Adipose tissue (tissue), 3 donors: ENCODE measurements at regions not wholly inside any gene's neighbourhood (a gene's known extent, or its start where the extent isn't known, plus 50 kb on each side); places are given as distances from the start of the nearest gene placed in this dataset.

Experiments
- H3K27ac ChIP-seq: one replicate; pipeline ENCODE4 v1.5.1; 2013; ENCODE audit warnings: low read depth, low read length
- WGBS, 3 donors: extraction: QIAGEN DNeasy Blood & Tissue Kit; methylation state at CpG; one replicate each; pipeline ENCODE4 v1.1.7; 2013; 5-methylcytosine and 5-hydroxymethylcytosine counted together
- donor health status: healthy with polysubstance abuse.
- donor health status: Bipolar disorder and iron deficiency.
- donor health status: healthy.

GRCh38 chr1:209370241-209370995 lies 213.1 kb upstream of the CAMK1G start:
- 66 to 94% (median 93%) methylated on average over 6 of the region's 6 CpGs for WGBS, 3 donors
- H3K27ac ChIP-seq, result no peak overlapping the region

DNA sequence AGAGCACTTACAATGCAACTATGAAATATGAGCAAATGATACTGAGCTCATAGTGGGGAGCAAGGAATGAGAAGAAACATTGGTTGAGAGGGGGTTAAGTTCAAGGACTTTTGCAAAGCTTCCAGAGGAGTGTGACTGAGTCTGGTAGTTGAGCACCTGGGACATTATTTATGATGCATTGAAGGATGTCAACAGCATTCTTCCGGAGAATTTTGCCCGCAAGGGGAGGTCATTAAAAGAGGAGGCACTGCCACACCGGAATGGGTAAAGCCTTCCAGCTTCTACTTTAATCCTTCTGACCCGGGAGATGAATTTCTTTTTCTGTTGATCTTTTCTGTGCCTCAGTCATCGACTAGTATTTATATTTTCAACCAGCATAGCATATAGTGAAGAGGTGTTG lies 208.4 kb upstream of the CAMK1G start:
- no peak overlapping the region for H3K27ac ChIP-seq
- 63 to 88% (median 78%) methylated on average over 5 of the region's 5 CpGs for WGBS, 3 donors

GRCh38 chr1:209375671-209376365 lies 207.7 kb upstream of the CAMK1G start:
- H3K27ac ChIP-seq, result no peak overlapping the region
- 65 to 80% (median 79%) methylated on average over 2 of the region's 2 CpGs for WGBS, 3 donors

GRCh38 chr1:209376774-209377173 lies 206.7 kb upstream of the CAMK1G start:
- H3K27ac ChIP-seq, result no peak overlapping the region

DNA sequence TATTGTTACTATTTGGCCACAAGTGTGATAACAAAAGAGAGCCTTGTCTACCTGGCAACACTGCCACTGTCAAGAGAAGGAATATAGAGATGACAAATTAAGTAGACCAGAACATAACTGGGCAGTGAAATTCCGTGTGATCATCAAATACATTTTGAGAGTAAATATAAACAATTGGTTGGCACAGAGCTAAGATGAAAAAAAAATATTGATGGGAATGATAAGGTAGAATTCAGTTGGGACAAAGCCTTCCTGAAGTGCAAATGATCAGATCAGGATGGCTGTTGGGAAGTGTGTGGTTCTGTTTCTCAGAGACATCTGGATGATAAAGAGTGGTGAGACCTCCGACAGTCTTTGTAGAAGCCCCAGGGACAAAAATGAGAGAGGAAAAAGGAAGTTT lies 205.5 kb upstream of the CAMK1G start:
- 49 to 65% (median 49%) methylated on average over 2 of the region's 2 CpGs for WGBS, 3 donors
- no peak overlapping the region for H3K27ac ChIP-seq

DNA sequence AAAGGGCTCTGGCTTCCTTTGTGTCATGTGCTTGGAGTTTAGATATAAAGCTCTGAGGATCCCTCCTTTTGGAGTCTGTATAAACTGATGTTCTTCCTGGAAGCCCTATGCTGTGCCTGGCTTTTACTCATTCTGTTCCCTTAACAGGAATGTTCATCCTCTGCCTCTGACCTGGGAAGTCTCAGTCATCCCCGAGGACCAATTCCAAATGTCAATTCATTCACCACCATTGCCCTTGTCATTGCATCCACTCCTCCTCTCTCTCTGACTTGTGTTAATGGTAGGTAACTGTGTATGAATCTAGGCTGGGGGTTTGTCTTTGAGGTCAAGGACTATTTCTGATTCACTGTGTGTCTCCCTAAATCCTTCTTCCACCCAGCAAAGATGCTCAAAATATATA lies 204.2 kb upstream of the CAMK1G start:
- H3K27ac ChIP-seq, result no peak overlapping the region
- 67 to 81% (median 81%) methylated on average over 1 of the region's 1 CpG for WGBS, 3 donors

- no peak overlapping the region for H3K27ac ChIP-seq
- 75 to 90% (median 87%) methylated on average over 1 of the region's 1 CpG for WGBS, 3 donors
Measured at GRCh38 chr1:209380420-209380819, 203.1 kb upstream of the CAMK1G start.

DNA sequence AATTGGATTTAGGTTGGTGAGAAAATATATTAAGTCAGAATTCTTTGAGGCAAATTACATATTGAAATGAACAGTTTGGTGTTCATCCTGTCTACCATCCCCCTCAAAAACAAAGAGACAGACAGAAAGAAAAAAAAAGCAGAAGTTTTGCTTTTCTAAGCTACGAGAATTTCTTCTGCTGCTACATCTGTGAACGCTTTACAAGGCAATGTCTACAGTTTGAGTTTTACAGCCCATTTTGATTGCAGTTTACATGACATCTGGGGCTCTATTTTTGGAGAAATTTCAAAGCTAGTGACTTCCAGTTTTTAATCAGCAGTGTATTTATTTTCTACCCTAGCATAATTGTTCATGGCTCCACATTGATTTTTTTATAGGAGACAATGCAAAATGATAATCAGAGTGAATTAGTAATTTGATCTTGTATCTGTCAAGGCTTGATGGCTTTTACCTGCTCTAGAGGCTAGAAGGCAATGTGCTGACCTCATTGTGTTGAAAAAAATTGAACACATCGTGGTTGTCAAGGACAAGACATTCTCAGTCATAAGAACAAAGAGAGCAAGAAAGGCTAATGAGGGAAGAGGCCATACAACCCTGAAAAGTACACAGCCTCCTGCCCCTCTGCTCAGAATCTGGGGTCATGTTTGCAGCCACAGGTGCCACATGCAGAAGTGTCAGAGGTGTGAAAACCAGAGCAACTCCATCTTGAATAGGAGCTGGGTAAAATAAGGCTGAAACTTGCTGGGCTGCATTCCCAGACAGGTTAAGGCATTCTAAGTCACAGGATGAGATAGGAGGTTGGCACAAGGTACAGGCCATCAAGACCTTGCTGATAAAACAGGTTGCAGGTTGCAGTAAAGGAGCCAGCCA lies 201.0 kb upstream of the CAMK1G start:
- 43 to 54% (median 46%) methylated on average over 3 of the region's 3 CpGs for WGBS, 3 donors
- H3K27ac ChIP-seq, result no peak overlapping the region

DNA sequence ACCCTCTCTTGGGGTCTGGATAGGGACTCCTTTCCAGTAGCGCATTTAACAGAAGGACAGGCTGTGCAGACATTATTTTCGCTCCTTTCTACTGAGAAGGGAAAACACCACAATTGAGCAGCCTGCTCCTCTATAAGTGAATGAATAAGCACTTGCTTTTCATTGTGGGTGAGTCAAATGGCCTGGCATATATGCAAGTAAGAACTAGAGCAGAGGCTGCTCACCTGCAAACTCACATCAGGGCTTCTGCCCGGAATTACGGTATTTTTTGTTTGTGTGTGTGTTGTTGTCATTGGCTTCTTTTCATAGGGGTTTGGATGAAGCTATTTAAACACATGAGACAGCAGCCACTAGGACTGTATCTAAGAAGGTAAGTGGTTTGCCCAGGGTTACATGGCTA lies 200.1 kb upstream of the CAMK1G start:
- H3K27ac ChIP-seq, result no peak overlapping the region
- 76 to 89% (median 82%) methylated on average over 4 of the region's 4 CpGs for WGBS, 3 donors

GRCh38 chr1:209383907-209384709 lies 199.4 kb upstream of the CAMK1G start:
- 52 to 88% (median 87%) methylated on average over 5 of the region's 5 CpGs for WGBS, 3 donors
- H3K27ac ChIP-seq, result no peak overlapping the region

DNA sequence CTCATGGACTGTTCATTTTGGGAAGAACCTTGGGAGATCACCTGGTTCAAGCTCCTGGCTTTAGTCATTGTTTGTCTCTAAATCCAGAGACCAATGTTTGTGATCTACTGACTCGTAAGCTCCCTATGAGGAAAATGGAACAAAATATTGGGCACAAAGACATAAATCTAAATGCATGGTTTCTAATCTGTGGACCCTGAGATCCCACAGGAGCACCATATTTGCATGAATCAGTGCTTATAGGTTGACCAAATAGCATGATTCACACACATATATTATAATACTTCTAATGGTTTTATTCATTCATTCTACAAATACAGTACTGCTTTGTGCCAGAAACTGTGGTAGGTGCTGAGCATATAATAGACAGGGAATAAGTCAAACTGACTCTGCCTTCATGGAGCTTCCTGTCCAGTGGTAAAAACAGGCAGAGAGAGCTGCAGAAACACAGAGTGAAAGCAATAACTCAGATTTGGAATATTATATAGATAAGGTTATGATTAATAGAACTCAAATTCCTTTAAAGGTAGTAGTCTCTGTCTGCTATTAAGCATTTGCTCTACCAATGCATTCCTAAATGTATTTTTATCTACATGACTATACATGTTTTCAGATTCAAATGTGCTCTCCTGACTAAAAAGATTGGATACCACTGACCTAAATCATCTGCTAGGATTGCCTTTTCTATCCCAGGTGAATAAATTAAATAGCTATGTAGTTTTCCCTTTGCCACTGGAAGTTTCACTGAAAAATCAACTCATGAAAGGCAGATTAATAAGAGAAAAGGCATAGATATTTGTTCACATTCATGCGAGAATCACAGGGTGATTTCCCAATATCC lies 198.6 kb upstream of the CAMK1G start:
- WGBS, 3 donors, result 89 to 94% (median 89%) methylated on average over 2 of the region's 2 CpGs
- H3K27ac ChIP-seq, result no peak overlapping the region

- WGBS, 3 donors, result 80 to 90% (median 86%) methylated on average over 2 of the region's 2 CpGs
- H3K27ac ChIP-seq, result no peak overlapping the region
Measured at GRCh38 chr1:209386156-209386555, 197.4 kb upstream of the CAMK1G start.

- no peak overlapping the region for H3K27ac ChIP-seq
- WGBS, 3 donors, result 89 to 93% (median 92%) methylated on average over 5 of the region's 5 CpGs
Measured at GRCh38 chr1:209387271-209387968, 196.1 kb upstream of the CAMK1G start.

GRCh38 chr1:209387969-209388329 lies 195.6 kb upstream of the CAMK1G start:
- no peak overlapping the region for H3K27ac ChIP-seq

DNA sequence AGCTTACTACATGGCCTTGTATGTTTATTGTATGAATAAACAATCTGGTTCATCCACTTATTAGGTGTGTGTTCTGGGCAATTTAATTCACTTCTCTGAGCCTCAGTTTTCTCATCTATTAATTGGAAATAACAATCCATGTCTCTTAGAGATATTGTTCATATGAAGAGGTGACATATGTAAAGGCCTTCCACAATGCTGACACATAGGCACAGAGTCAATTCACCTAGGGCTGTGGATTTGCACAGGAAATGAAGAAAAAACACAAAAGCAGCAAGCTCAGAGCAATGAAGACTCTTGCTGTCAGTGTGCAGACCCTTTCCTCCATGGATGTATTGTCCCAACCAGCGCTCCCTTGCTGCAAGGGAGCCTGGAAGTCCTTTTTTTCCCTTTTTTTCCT lies 195.2 kb upstream of the CAMK1G start:
- no peak overlapping the region for H3K27ac ChIP-seq
- WGBS, 3 donors, result 83 to 100% (median 94%) methylated on average over 1 of the region's 1 CpG

More at GRCh38 chr1:209387969-209388329, 195.6 kb upstream of the CAMK1G start:
- WGBS, 3 donors, result 76 to 82% (median 76%) methylated on average over 2 of the region's 2 CpGs

DNA sequence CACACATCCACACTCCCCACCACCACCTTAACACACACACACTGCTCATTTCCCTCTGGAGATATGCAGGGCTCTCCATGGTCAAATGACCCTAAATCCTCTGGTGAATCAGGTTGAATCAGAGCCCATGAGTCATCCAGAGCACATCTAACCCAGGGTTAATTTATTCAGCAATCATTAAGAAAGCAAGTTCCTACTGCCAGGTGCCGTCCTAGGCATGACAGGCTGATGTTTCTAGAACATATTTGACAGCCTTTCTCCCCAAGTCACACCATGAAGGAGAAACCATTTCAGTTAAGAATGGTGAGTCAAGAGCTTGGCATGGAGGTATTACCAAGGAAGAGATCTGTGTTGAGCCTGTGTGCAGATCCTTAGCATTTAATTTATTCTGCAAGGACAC lies 194.3 kb upstream of the CAMK1G start:
- WGBS, 3 donors, result 68 to 85% (median 75%) methylated on average over 1 of the region's 1 CpG
- no peak overlapping the region for H3K27ac ChIP-seq

- WGBS, 3 donors, result 52 to 68% (median 67%) methylated on average over 1 of the region's 1 CpG
- H3K27ac ChIP-seq, result no peak overlapping the region
Measured at GRCh38 chr1:209389975-209390374, 193.5 kb upstream of the CAMK1G start.
